ENCODE measurements at regions not wholly inside any gene's neighbourhood (a gene's known extent, or its start where the extent isn't known, plus 50 kb on each side); places are given as distances from the start of the nearest gene placed in this dataset.

- no peaks in the 10 kb centered on the region for H3K9me3 Mint-ChIP-seq
- H3K36me3 Mint-ChIP-seq (ENCODE audit: low read depth), result no peaks in the 10 kb centered on the region
- H3K27me3 Mint-ChIP-seq, result no peaks in the 10 kb centered on the region
- no peaks in the 10 kb centered on the region for H3K4me1 Mint-ChIP-seq (ENCODE audit: low read depth)
- H3K27ac Mint-ChIP-seq, result no peak overlapping the region
- H3K4me3 Mint-ChIP-seq, result no peak overlapping the region
- intact Hi-C loops (cut with micrococcal nuclease), result loop anchor here (10.0 kb wide), 1 partner anchor 58 kb away; no protein-coding TSS in a partner anchor
These were observed 255.5 kb upstream of the ANO3 start for GRCh38 chr11:26076233-26076990.

GRCh38 chr11:26078231-26078821 is 253.6 kb upstream of the ANO3 start:
- Mint-ChIP-seq H3K4me3 (no peak overlapping the region), H3K9me3 (no peaks in the 10 kb centered on the region)
- intact Hi-C loops (cut with micrococcal nuclease), result loop anchor here (10.0 kb wide), 1 partner anchor 56 kb away; no protein-coding TSS in a partner anchor

GRCh38 chr11:26084313-26084712 is 247.6 kb upstream of the ANO3 start:
- no peaks in the 10 kb centered on the region for H3K4me1 Mint-ChIP-seq (ENCODE audit: low read depth)
- H3K4me3 Mint-ChIP-seq, result no peak overlapping the region
- H3K27ac Mint-ChIP-seq, result no peak overlapping the region
- no peaks in the 10 kb centered on the region for H3K27me3 Mint-ChIP-seq
- no peaks in the 10 kb centered on the region for H3K9me3 Mint-ChIP-seq
- H3K36me3 Mint-ChIP-seq (ENCODE audit: low read depth), result no peaks in the 10 kb centered on the region
- intact Hi-C loops (cut with micrococcal nuclease), result no loop called here

More at GRCh38 chr11:26078231-26078821, 253.6 kb upstream of the ANO3 start:
- H3K36me3 Mint-ChIP-seq (ENCODE audit: low read depth), result no peaks in the 10 kb centered on the region
- H3K4me1 Mint-ChIP-seq (ENCODE audit: low read depth), result no peaks in the 10 kb centered on the region
- H3K27me3 Mint-ChIP-seq, result no peaks in the 10 kb centered on the region
- H3K27ac Mint-ChIP-seq, result no peak overlapping the region

GRCh38 chr11:26086028-26086427 is 245.9 kb upstream of the ANO3 start:
- Mint-ChIP-seq H3K4me1 (ENCODE audit: low read depth) (no peaks in the 10 kb centered on the region), H3K4me3 (no peak overlapping the region), H3K27me3 (no peaks in the 10 kb centered on the region), H3K9me3 (no peaks in the 10 kb centered on the region), H3K27ac (no peak overlapping the region), H3K36me3 (ENCODE audit: low read depth) (no peaks in the 10 kb centered on the region)
- intact Hi-C loops (cut with micrococcal nuclease), result no loop called here

- no peak overlapping the region for H3K4me3 Mint-ChIP-seq
- H3K27ac Mint-ChIP-seq, result no peak overlapping the region
- no peaks in the 10 kb centered on the region for H3K4me1 Mint-ChIP-seq (ENCODE audit: low read depth)
- no peaks in the 10 kb centered on the region for H3K36me3 Mint-ChIP-seq (ENCODE audit: low read depth)
- H3K27me3 Mint-ChIP-seq, result no peaks in the 10 kb centered on the region
- H3K9me3 Mint-ChIP-seq, result no peaks in the 10 kb centered on the region
- intact Hi-C loops (cut with micrococcal nuclease), result no loop called here
These were observed 244.6 kb upstream of the ANO3 start for GRCh38 chr11:26087120-26087935.

- Mint-ChIP-seq H3K4me3 (no peak overlapping the region), H3K27ac (no peak overlapping the region), H3K27me3 (no peaks in the 10 kb centered on the region), H3K4me1 (ENCODE audit: low read depth) (no peaks in the 10 kb centered on the region), H3K36me3 (ENCODE audit: low read depth) (no peaks in the 10 kb centered on the region), H3K9me3 (no peaks in the 10 kb centered on the region)
- intact Hi-C loops (cut with micrococcal nuclease), result no loop called here
These were observed 243.5 kb upstream of the ANO3 start for GRCh38 chr11:26088391-26088790.

GRCh38 chr11:26090651-26091050 is 241.3 kb upstream of the ANO3 start:
- Mint-ChIP-seq H3K27ac (no peak overlapping the region), H3K9me3 (peaks cover 8% of the 10 kb centered on the region), H3K36me3 (ENCODE audit: low read depth) (no peaks in the 10 kb centered on the region), H3K27me3 (no peaks in the 10 kb centered on the region), H3K4me3 (no peak overlapping the region), H3K4me1 (ENCODE audit: low read depth) (no peaks in the 10 kb centered on the region)
- intact Hi-C loops (cut with micrococcal nuclease), result no loop called here

GRCh38 chr11:26093206-26093605 is 238.7 kb upstream of the ANO3 start:
- H3K36me3 Mint-ChIP-seq (ENCODE audit: low read depth), result no peaks in the 10 kb centered on the region
- no peak overlapping the region for H3K4me3 Mint-ChIP-seq
- H3K27ac Mint-ChIP-seq, result no peak overlapping the region
- no peaks in the 10 kb centered on the region for H3K27me3 Mint-ChIP-seq
- intact Hi-C loops (cut with micrococcal nuclease), result no loop called here
- peaks cover 9% of the 10 kb centered on the region for H3K9me3 Mint-ChIP-seq
- H3K4me1 Mint-ChIP-seq (ENCODE audit: low read depth), result no peaks in the 10 kb centered on the region

- no peaks in the 10 kb centered on the region for H3K4me1 Mint-ChIP-seq (ENCODE audit: low read depth)
- no peaks in the 10 kb centered on the region for H3K36me3 Mint-ChIP-seq (ENCODE audit: low read depth)
- intact Hi-C loops (cut with micrococcal nuclease), result no loop called here
- no peak overlapping the region for H3K4me3 Mint-ChIP-seq
- peaks cover 9% of the 10 kb centered on the region for H3K9me3 Mint-ChIP-seq
- no peaks in the 10 kb centered on the region for H3K27me3 Mint-ChIP-seq
- no peak overlapping the region for H3K27ac Mint-ChIP-seq
These were observed 236.6 kb upstream of the ANO3 start for GRCh38 chr11:26095340-26095739.

- H3K27ac Mint-ChIP-seq, result no peak overlapping the region
- H3K4me1 Mint-ChIP-seq (ENCODE audit: low read depth), result no peaks in the 10 kb centered on the region
- H3K9me3 Mint-ChIP-seq, result peaks cover 9% of the 10 kb centered on the region
- H3K36me3 Mint-ChIP-seq (ENCODE audit: low read depth), result no peaks in the 10 kb centered on the region
- intact Hi-C loops (cut with micrococcal nuclease), result no loop called here
- H3K27me3 Mint-ChIP-seq, result no peaks in the 10 kb centered on the region
- no peak overlapping the region for H3K4me3 Mint-ChIP-seq
These were observed 235.5 kb upstream of the ANO3 start for GRCh38 chr11:26096451-26096850.

- H3K27ac Mint-ChIP-seq, result no peak overlapping the region
- H3K9me3 Mint-ChIP-seq, result peaks cover 8% of the 10 kb centered on the region
- no peaks in the 10 kb centered on the region for H3K4me1 Mint-ChIP-seq (ENCODE audit: low read depth)
- no peaks in the 10 kb centered on the region for H3K27me3 Mint-ChIP-seq
- intact Hi-C loops (cut with micrococcal nuclease), result no loop called here
- H3K4me3 Mint-ChIP-seq, result no peak overlapping the region
- no peaks in the 10 kb centered on the region for H3K36me3 Mint-ChIP-seq (ENCODE audit: low read depth)
These were observed 229.6 kb upstream of the ANO3 start for GRCh38 chr11:26102325-26102724.

- intact Hi-C loops (cut with micrococcal nuclease), result no loop called here
- no peaks in the 10 kb centered on the region for H3K27me3 Mint-ChIP-seq
- no peak overlapping the region for H3K27ac Mint-ChIP-seq
- H3K9me3 Mint-ChIP-seq, result peaks cover 8% of the 10 kb centered on the region
- no peak overlapping the region for H3K4me3 Mint-ChIP-seq
- no peaks in the 10 kb centered on the region for H3K36me3 Mint-ChIP-seq (ENCODE audit: low read depth)
- no peaks in the 10 kb centered on the region for H3K4me1 Mint-ChIP-seq (ENCODE audit: low read depth)
These were observed 226.0 kb upstream of the ANO3 start for GRCh38 chr11:26105762-26106423.

GRCh38 chr11:26106726-26107125 is 225.2 kb upstream of the ANO3 start:
- peaks cover 8% of the 10 kb centered on the region for H3K9me3 Mint-ChIP-seq
- no peaks in the 10 kb centered on the region for H3K36me3 Mint-ChIP-seq (ENCODE audit: low read depth)
- H3K27ac Mint-ChIP-seq, result no peak overlapping the region
- intact Hi-C loops (cut with micrococcal nuclease), result no loop called here
- H3K4me3 Mint-ChIP-seq, result no peak overlapping the region
- no peaks in the 10 kb centered on the region for H3K27me3 Mint-ChIP-seq
- H3K4me1 Mint-ChIP-seq (ENCODE audit: low read depth), result no peaks in the 10 kb centered on the region
